ENCODE measurements at regions not wholly inside any gene's neighbourhood (a gene's known extent, or its start where the extent isn't known, plus 50 kb on each side); places are given as distances from the start of the nearest gene placed in this dataset.

DNA sequence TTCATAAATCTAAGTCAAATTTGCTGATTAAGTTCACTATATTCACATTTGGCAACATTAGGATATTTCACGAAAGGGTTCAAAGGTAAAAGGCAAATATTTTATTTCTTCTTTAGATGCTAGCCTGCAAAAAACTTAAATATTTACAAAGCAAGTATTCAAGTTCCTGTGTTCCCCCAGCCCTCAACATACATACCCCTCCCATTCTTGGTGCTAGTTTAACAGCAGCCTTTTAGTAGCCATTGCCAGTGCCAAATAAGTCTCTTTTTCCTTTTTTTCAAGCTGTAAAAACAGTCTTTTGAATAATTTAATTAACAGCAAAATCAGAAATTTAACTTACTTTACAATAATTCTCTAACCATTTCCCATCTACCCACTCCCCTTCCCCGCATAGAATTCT lies 288.5 kb upstream of the TMEM161B start:
- peaks cover 0 to 1% (median 0%) of the 10 kb centered on the region in 11 donors for H3K9me3 Mint-ChIP-seq
- peaks cover 0 to 5% (median 3%) of the 10 kb centered on the region in 7 donors for H3K4me1 Mint-ChIP-seq
- DNase-seq (no peak), ATAC-seq (no peak)
- Histone ChIP-seq H3K27ac (ENCODE audit: low read depth, low read length) (no peak overlapping the region), H3K27me3 (ENCODE audit: control insufficient read depth in 2 of 2, insufficient read depth in 2 of 2, low read length in 2 of 2) (no peaks in the 10 kb centered on the region), H3K9me3 (ENCODE audit: control insufficient read depth in 2 of 3, low read length in 3 of 3) (no peaks in the 10 kb centered on the region), H3K36me3 (ENCODE audit: control insufficient read depth in 2 of 3, insufficient read depth in 3 of 3, low read length in 3 of 3) (no peaks in the 10 kb centered on the region), H3K4me3 (ENCODE audit: low read length) (no peak overlapping the region), H3K4me1 (ENCODE audit: control insufficient read depth in 2 of 2, insufficient read depth in 2 of 2, low read length in 2 of 2) (no peaks in the 10 kb centered on the region)
- CTCF ChIA-PET, result no interaction called here
- H3K27ac Mint-ChIP-seq, result no peak overlapping the region
- no peak overlapping the region for H3K4me3 Mint-ChIP-seq
- POLR2A ChIA-PET, result no interaction called here
- H3K36me3 Mint-ChIP-seq, result no peaks in the 10 kb centered on the region
- peaks cover 10 to 22% (median 15%) of the 10 kb centered on the region in 5 donors for H3K27me3 Mint-ChIP-seq
- intact Hi-C loops (cut with micrococcal nuclease), result no loop called here

GRCh38 chr5:88556406-88556805 lies 287.8 kb upstream of the TMEM161B start:
- POLR2A ChIA-PET, result no interaction called here

DNA sequence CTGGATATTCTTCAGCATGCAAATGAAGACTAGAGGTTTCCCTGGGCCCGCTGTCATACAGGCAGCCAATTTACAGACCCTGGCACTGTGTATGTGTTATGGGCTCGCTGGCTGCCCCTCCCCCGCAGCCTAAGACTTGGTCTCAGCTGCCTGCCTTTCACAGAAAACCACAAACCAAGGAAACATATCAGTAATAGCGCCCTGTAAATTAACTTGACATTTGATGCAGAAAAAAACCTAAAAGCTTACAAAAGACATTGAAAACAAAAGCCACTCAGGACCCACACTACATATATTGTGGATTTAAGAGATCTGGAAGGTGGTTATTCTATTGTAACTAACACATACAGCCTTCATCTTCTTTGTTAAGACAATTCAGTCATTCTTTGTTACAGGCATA lies 287.0 kb upstream of the TMEM161B start:
- intact Hi-C loops (cut with micrococcal nuclease), result no loop called here

More at GRCh38 chr5:88556406-88556805, 287.8 kb upstream of the TMEM161B start:
- H3K27me3 Mint-ChIP-seq, result peaks cover 10 to 24% (median 15%) of the 10 kb centered on the region in 5 donors
- no peak overlapping the region for H3K4me3 Mint-ChIP-seq
- H3K4me1 ChIP-seq (ENCODE audit: control insufficient read depth in 2 of 2, insufficient read depth in 2 of 2, low read length in 2 of 2), result no peaks in the 10 kb centered on the region
- H3K27ac Mint-ChIP-seq, result no peak overlapping the region
- peaks cover 0 to 5% (median 3%) of the 10 kb centered on the region in 7 donors for H3K4me1 Mint-ChIP-seq
- DNase-seq, result no peak
- peaks cover 0 to 1% (median 0%) of the 10 kb centered on the region in 11 donors for H3K9me3 Mint-ChIP-seq
- no peak overlapping the region for H3K27ac ChIP-seq (ENCODE audit: low read depth, low read length)
- no peaks in the 10 kb centered on the region for H3K27me3 ChIP-seq (ENCODE audit: control insufficient read depth in 2 of 2, insufficient read depth in 2 of 2, low read length in 2 of 2)
- no peaks in the 10 kb centered on the region for H3K9me3 ChIP-seq (ENCODE audit: control insufficient read depth in 2 of 3, low read length in 3 of 3)
- no peak for ATAC-seq
- CTCF ChIA-PET, result no interaction called here
- no peaks in the 10 kb centered on the region for H3K36me3 ChIP-seq (ENCODE audit: control insufficient read depth in 2 of 3, insufficient read depth in 3 of 3, low read length in 3 of 3)
- intact Hi-C loops (cut with micrococcal nuclease), result no loop called here
- H3K4me3 ChIP-seq (ENCODE audit: low read length), result no peak overlapping the region
- no peaks in the 10 kb centered on the region for H3K36me3 Mint-ChIP-seq

DNA sequence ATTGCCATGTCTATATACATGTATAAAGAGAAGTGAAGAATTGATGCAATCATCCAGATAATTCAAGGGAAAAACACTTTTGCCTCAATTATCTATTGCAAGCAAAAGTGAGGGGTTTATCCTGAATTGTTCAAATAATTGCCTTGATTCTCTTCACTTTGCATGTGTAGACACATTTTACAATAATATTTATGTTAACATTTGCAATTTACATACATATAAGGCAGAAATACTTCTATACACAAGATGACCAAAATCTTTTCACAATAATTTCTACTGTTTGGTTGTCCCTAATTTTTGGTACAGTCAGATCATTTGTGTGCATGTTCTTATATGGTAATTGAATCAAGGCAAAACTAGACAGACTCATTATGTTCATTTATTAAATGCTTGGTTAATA lies 285.3 kb upstream of the TMEM161B start:
- Histone ChIP-seq H3K27ac (ENCODE audit: low read depth, low read length) (no peak overlapping the region), H3K27me3 (ENCODE audit: control insufficient read depth in 2 of 2, insufficient read depth in 2 of 2, low read length in 2 of 2) (peaks cover 0 to 4% of the 10 kb centered on the region in 2 donors), H3K36me3 (ENCODE audit: control insufficient read depth in 2 of 3, insufficient read depth in 3 of 3, low read length in 3 of 3) (no peaks in the 10 kb centered on the region), H3K4me1 (ENCODE audit: control insufficient read depth in 2 of 2, insufficient read depth in 2 of 2, low read length in 2 of 2) (no peaks in the 10 kb centered on the region), H3K4me3 (ENCODE audit: low read length) (no peak overlapping the region), H3K9me3 (ENCODE audit: control insufficient read depth in 2 of 3, low read length in 3 of 3) (no peaks in the 10 kb centered on the region)
- Mint-ChIP-seq H3K36me3 (no peaks in the 10 kb centered on the region), H3K9me3 (peaks cover 0 to 1% (median 0%) of the 10 kb centered on the region in 11 donors), H3K27me3 (peaks cover 8 to 21% (median 13%) of the 10 kb centered on the region in 5 donors), H3K4me3 (no peak overlapping the region), H3K4me1 (peaks cover 0 to 5% (median 3%) of the 10 kb centered on the region in 7 donors), H3K27ac (no peak overlapping the region)
- ChIA-PET CTCF (no interaction called here), POLR2A (no interaction called here)
- no peak for DNase-seq
- ATAC-seq, result no peak
- intact Hi-C loops (cut with micrococcal nuclease), result no loop called here

More for the DNA sequence above, 287.0 kb upstream of the TMEM161B start:
- peaks cover 10 to 21% (median 14%) of the 10 kb centered on the region in 5 donors for H3K27me3 Mint-ChIP-seq
- Histone ChIP-seq H3K4me1 (ENCODE audit: control insufficient read depth in 2 of 2, insufficient read depth in 2 of 2, low read length in 2 of 2) (no peaks in the 10 kb centered on the region), H3K27ac (ENCODE audit: low read depth, low read length) (no peak overlapping the region), H3K36me3 (ENCODE audit: control insufficient read depth in 2 of 3, insufficient read depth in 3 of 3, low read length in 3 of 3) (no peaks in the 10 kb centered on the region), H3K27me3 (ENCODE audit: control insufficient read depth in 2 of 2, insufficient read depth in 2 of 2, low read length in 2 of 2) (peaks cover 0 to 3% of the 10 kb centered on the region in 2 donors), H3K4me3 (ENCODE audit: low read length) (no peak overlapping the region), H3K9me3 (ENCODE audit: control insufficient read depth in 2 of 3, low read length in 3 of 3) (no peaks in the 10 kb centered on the region)
- H3K9me3 Mint-ChIP-seq, result peaks cover 0 to 1% (median 0%) of the 10 kb centered on the region in 11 donors
- POLR2A ChIA-PET, result no interaction called here
- H3K4me3 Mint-ChIP-seq, result no peak overlapping the region
- H3K27ac Mint-ChIP-seq, result no peak overlapping the region
- DNase-seq (no peak), ATAC-seq (no peak)
- CTCF ChIA-PET, result no interaction called here
- no peaks in the 10 kb centered on the region for H3K36me3 Mint-ChIP-seq
- H3K4me1 Mint-ChIP-seq, result peaks cover 0 to 5% (median 3%) of the 10 kb centered on the region in 7 donors

DNA sequence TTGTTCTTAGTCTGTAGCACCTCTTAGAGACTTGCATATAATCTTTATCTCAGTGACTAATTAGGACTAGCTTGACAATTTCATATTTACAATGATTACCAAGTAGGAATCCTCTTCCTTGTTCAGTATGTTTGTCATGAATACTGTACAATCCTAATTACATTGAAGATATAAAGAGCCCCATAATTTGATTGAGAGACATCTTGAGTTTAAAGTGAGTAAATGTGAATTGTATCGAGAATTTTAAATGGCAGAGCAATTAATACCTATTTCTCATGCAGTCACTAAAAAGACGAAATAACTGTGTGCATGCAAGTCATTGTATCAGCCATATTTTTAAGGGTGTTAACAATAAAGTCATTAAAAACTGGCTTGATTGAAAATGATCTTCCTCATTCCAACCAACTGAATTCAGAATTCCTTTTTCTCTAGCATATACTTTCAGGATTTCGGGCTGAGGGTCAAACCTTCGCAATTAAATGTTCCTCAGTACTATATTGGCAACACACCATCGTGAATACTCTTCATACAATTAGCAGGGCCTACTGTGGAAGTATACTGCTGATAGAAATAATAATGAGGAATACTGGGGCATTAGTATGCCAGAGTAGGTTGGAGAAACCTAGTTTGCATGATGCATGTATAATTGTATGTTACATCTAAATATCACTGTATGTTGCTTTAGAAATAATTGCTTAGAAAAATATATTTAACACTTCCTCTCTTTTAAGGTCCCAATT lies 284.7 kb upstream of the TMEM161B start:
- Mint-ChIP-seq H3K27me3 (peaks cover 5 to 18% (median 13%) of the 10 kb centered on the region in 5 donors), H3K4me3 (no peak overlapping the region), H3K36me3 (no peaks in the 10 kb centered on the region), H3K9me3 (peaks cover 0 to 1% (median 0%) of the 10 kb centered on the region in 11 donors), H3K27ac (no peak overlapping the region), H3K4me1 (peaks cover 0 to 5% (median 3%) of the 10 kb centered on the region in 7 donors)
- Histone ChIP-seq H3K27me3 (ENCODE audit: control insufficient read depth in 2 of 2, insufficient read depth in 2 of 2, low read length in 2 of 2) (peaks cover 0 to 4% of the 10 kb centered on the region in 2 donors), H3K27ac (ENCODE audit: low read depth, low read length) (no peak overlapping the region), H3K4me1 (ENCODE audit: control insufficient read depth in 2 of 2, insufficient read depth in 2 of 2, low read length in 2 of 2) (no peaks in the 10 kb centered on the region), H3K9me3 (ENCODE audit: control insufficient read depth in 2 of 3, low read length in 3 of 3) (no peaks in the 10 kb centered on the region), H3K36me3 (ENCODE audit: control insufficient read depth in 2 of 3, insufficient read depth in 3 of 3, low read length in 3 of 3) (no peaks in the 10 kb centered on the region), H3K4me3 (ENCODE audit: low read length) (no peak overlapping the region)
- intact Hi-C loops (cut with micrococcal nuclease), result no loop called here
- no peak for ATAC-seq
- ChIA-PET CTCF (no interaction called here), POLR2A (no interaction called here)
- DNase-seq, result no peak

DNA sequence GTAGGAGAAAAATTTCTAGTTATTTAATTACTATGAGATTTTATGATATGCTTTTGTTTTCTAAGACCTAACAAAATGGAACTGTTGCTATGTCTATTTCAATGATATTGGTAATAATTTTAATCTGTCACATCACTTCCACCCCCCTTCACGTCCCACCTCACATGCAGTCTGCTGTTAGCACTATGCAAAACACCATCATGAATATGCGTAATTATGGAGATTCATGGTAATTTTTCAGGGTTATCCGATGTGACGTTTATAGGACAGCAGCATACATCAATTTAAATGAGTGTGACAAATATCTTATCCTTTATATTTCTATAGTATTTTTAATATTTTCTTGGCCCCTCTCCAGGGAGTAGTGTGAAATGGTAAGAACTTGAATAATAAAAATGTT lies 283.8 kb upstream of the TMEM161B start:
- ATAC-seq (no peak), DNase-seq (no peak)
- POLR2A ChIA-PET, result no interaction called here
- Histone ChIP-seq H3K9me3 (ENCODE audit: control insufficient read depth in 2 of 3, low read length in 3 of 3) (no peaks in the 10 kb centered on the region), H3K4me1 (ENCODE audit: control insufficient read depth in 2 of 2, insufficient read depth in 2 of 2, low read length in 2 of 2) (no peaks in the 10 kb centered on the region), H3K4me3 (ENCODE audit: low read length) (no peak overlapping the region), H3K27ac (ENCODE audit: low read depth, low read length) (no peak overlapping the region), H3K36me3 (ENCODE audit: control insufficient read depth in 2 of 3, insufficient read depth in 3 of 3, low read length in 3 of 3) (no peaks in the 10 kb centered on the region), H3K27me3 (ENCODE audit: control insufficient read depth in 2 of 2, insufficient read depth in 2 of 2, low read length in 2 of 2) (peaks cover 0 to 4% of the 10 kb centered on the region in 2 donors)
- Mint-ChIP-seq H3K36me3 (no peaks in the 10 kb centered on the region), H3K4me1 (peaks cover 0 to 5% (median 3%) of the 10 kb centered on the region in 7 donors), H3K4me3 (no peak overlapping the region), H3K27ac (no peak overlapping the region), H3K9me3 (peaks cover 0 to 1% (median 0%) of the 10 kb centered on the region in 11 donors), H3K27me3 (peaks cover 3 to 11% (median 10%) of the 10 kb centered on the region in 5 donors)
- CTCF ChIA-PET, result no interaction called here
- intact Hi-C loops (cut with micrococcal nuclease), result no loop called here

Data from naive thymus-derived CD4-positive, alpha-beta T cell (primary cell).